Mucosa of stomach (tissue), 1 donor: ENCODE measurements at regions not wholly inside any gene's neighbourhood (a gene's known extent, or its start where the extent isn't known, plus 50 kb on each side); places are given as distances from the start of the nearest gene placed in this dataset.
A peak's percentile ranks its signal among the peaks of the same experiment; 100 is the strongest.
"Not testable (repeated sequence)": the region's sequence is repeated elsewhere in the genome, so short reads cannot be mapped to it uniquely, and the experiment has no call there.

Experiments used
- H3K27me3 ChIP-seq: one replicate; pipeline ENCODE4 v1.7.0; 2013; ENCODE audit warnings: mild to moderate bottlenecking, low read length; ENCODE audit not compliant: control insufficient read depth, insufficient read depth
- H3K36me3 ChIP-seq: one replicate; pipeline ENCODE4 v1.7.0; 2013; ENCODE audit warnings: low read length; ENCODE audit not compliant: control insufficient read depth, insufficient read depth
- H3K4me1 ChIP-seq: one replicate; pipeline ENCODE4 v1.7.0; 2013; ENCODE audit warnings: mild to moderate bottlenecking, low read length; ENCODE audit not compliant: control insufficient read depth, insufficient read depth
- H3K4me3 ChIP-seq: one replicate; pipeline ENCODE4 v1.7.0; 2013; ENCODE audit warnings: low read length
- H3K9ac ChIP-seq: one replicate; pipeline ENCODE4 v1.7.0; 2013; ENCODE audit warnings: mild to moderate bottlenecking, low read length, moderate library complexity
- H3K9me3 ChIP-seq: one replicate; pipeline ENCODE4 v1.7.0; 2013; ENCODE audit warnings: mild to moderate bottlenecking, low read length, moderate library complexity; ENCODE audit not compliant: control insufficient read depth
- donor health status: Pancreatic carcinoma.

- H3K9me3 ChIP-seq = no peaks in the 10 kb centered on the region
- H3K36me3 ChIP-seq = no peaks in the 10 kb centered on the region
- H3K4me1 ChIP-seq = peaks cover 3% of the 10 kb centered on the region
- no peak overlapping the region for H3K4me3 ChIP-seq
- no peak overlapping the region for H3K9ac ChIP-seq
- H3K27me3 ChIP-seq = no peaks in the 10 kb centered on the region
These were observed 113.4 kb downstream of the NRN1 start for GRCh38 chr6:5893295-5893694.

- peaks cover 3% of the 10 kb centered on the region for H3K4me1 ChIP-seq
- H3K27me3 ChIP-seq = no peaks in the 10 kb centered on the region
- H3K36me3 ChIP-seq = no peaks in the 10 kb centered on the region
- no peak overlapping the region for H3K9ac ChIP-seq
- no peak overlapping the region for H3K4me3 ChIP-seq
- H3K9me3 ChIP-seq = no peaks in the 10 kb centered on the region
These were observed 114.1 kb downstream of the NRN1 start for GRCh38 chr6:5892669-5893068.

- Histone ChIP-seq H3K9me3 (no peaks in the 10 kb centered on the region), H3K9ac (no peak overlapping the region), H3K27me3 (no peaks in the 10 kb centered on the region), H3K4me3 (no peak overlapping the region), H3K36me3 (no peaks in the 10 kb centered on the region), H3K4me1 (no peaks in the 10 kb centered on the region)
These were observed 127.9 kb downstream of the NRN1 start for GRCh38 chr6:5878792-5879191.

- no peaks in the 10 kb centered on the region for H3K4me1 ChIP-seq
- H3K4me3 ChIP-seq = no peak overlapping the region
- H3K9me3 ChIP-seq = no peaks in the 10 kb centered on the region
- H3K36me3 ChIP-seq = no peaks in the 10 kb centered on the region
- no peak overlapping the region for H3K9ac ChIP-seq
- no peaks in the 10 kb centered on the region for H3K27me3 ChIP-seq
These were observed 130.6 kb downstream of the NRN1 start for GRCh38 chr6:5876076-5876475.

GRCh38 chr6:5873976-5874375 lies 132.7 kb downstream of the NRN1 start:
- H3K36me3 ChIP-seq, H3K27me3 ChIP-seq, H3K9me3 ChIP-seq, H3K4me3 ChIP-seq, H3K4me1 ChIP-seq, H3K9ac ChIP-seq: not testable (repeated sequence)

GRCh38 chr6:5871296-5871695 lies 135.4 kb downstream of the NRN1 start:
- Histone ChIP-seq H3K4me1 (peaks cover 2% of the 10 kb centered on the region), H3K36me3 (no peaks in the 10 kb centered on the region), H3K9me3 (no peaks in the 10 kb centered on the region), H3K27me3 (no peaks in the 10 kb centered on the region), H3K9ac (no peak overlapping the region), H3K4me3 (no peak overlapping the region)

- no peaks in the 10 kb centered on the region for H3K27me3 ChIP-seq
- no peak overlapping the region for H3K4me3 ChIP-seq
- no peaks in the 10 kb centered on the region for H3K9me3 ChIP-seq
- peaks cover 5% of the 10 kb centered on the region for H3K4me1 ChIP-seq
- no peak overlapping the region for H3K9ac ChIP-seq
- H3K36me3 ChIP-seq = no peaks in the 10 kb centered on the region
These were observed 137.0 kb downstream of the NRN1 start for GRCh38 chr6:5869676-5870075.

GRCh38 chr6:5869261-5869660 lies 137.5 kb downstream of the NRN1 start:
- Histone ChIP-seq H3K4me3 (no peak overlapping the region), H3K9ac (no peak overlapping the region), H3K9me3 (no peaks in the 10 kb centered on the region), H3K36me3 (no peaks in the 10 kb centered on the region), H3K27me3 (no peaks in the 10 kb centered on the region), H3K4me1 (peaks cover 5% of the 10 kb centered on the region)

GRCh38 chr6:5866547-5867051 lies 140.1 kb downstream of the NRN1 start:
- Histone ChIP-seq H3K4me3 (peak overlapping the region; percentile 31), H3K9ac (peak overlapping the region; percentile 11), H3K36me3 (no peaks in the 10 kb centered on the region), H3K4me1 (peaks cover 5% of the 10 kb centered on the region), H3K9me3 (no peaks in the 10 kb centered on the region), H3K27me3 (no peaks in the 10 kb centered on the region)

GRCh38 chr6:5865506-5866031 lies 141.2 kb downstream of the NRN1 start:
- Histone ChIP-seq H3K9ac (no peak overlapping the region), H3K4me1 (peaks cover 5% of the 10 kb centered on the region), H3K27me3 (no peaks in the 10 kb centered on the region), H3K9me3 (no peaks in the 10 kb centered on the region), H3K36me3 (no peaks in the 10 kb centered on the region), H3K4me3 (no peak overlapping the region)

- Histone ChIP-seq H3K27me3 (no peaks in the 10 kb centered on the region), H3K4me3 (no peak overlapping the region), H3K4me1 (no peaks in the 10 kb centered on the region), H3K36me3 (no peaks in the 10 kb centered on the region), H3K9ac (no peak overlapping the region), H3K9me3 (no peaks in the 10 kb centered on the region)
These were observed 145.9 kb downstream of the NRN1 start for GRCh38 chr6:5860849-5861248.

- H3K9me3 ChIP-seq = no peaks in the 10 kb centered on the region
- H3K27me3 ChIP-seq = peaks cover 10% of the 10 kb centered on the region
- H3K4me3 ChIP-seq = no peak overlapping the region
- no peaks in the 10 kb centered on the region for H3K36me3 ChIP-seq
- H3K9ac ChIP-seq = no peak overlapping the region
- peaks cover 5% of the 10 kb centered on the region for H3K4me1 ChIP-seq
These were observed 150.8 kb downstream of the NRN1 start for GRCh38 chr6:5855787-5856470.
